NCI-H187 treated with DMSO at 0.1 percent for 48 hours (cell line): ENCODE measurements at regions not wholly inside any gene's neighbourhood (a gene's known extent, or its start where the extent isn't known, plus 50 kb on each side); places are given as distances from the start of the nearest gene placed in this dataset.
A peak's percentile ranks its signal among the peaks of the same experiment; 100 is the strongest.

Source experiments
- DNase-seq: peaks from one replicate; lab custom pipeline; 2025; lab: John Stamatoyannopoulos, UW

- no peak for DNase-seq
Measured at GRCh38 chr3:194993896-194994295, 277.1 kb downstream of the XXYLT1 start.

GRCh38 chr3:194994551-194994981 is 276.4 kb downstream of the XXYLT1 start:
- DNase-seq: no peak

- no peak for DNase-seq
Measured at GRCh38 chr3:194995334-194995733, 275.6 kb downstream of the XXYLT1 start.

GRCh38 chr3:194995922-194996321 is 275.0 kb downstream of the XXYLT1 start:
- no peak for DNase-seq

- no peak for DNase-seq
Measured at GRCh38 chr3:194996746-194997145, 274.2 kb downstream of the XXYLT1 start.

GRCh38 chr3:194998417-194998816 is 272.5 kb downstream of the XXYLT1 start:
- no peak for DNase-seq

- no peak for DNase-seq
Measured at GRCh38 chr3:194998948-194999347, 272.0 kb downstream of the XXYLT1 start.

GRCh38 chr3:194999491-194999890 is 271.5 kb downstream of the XXYLT1 start:
- no peak for DNase-seq

- no peak for DNase-seq
Measured at GRCh38 chr3:195001261-195001660, 269.7 kb downstream of the XXYLT1 start.

- DNase-seq: peak; percentile 25
Measured at GRCh38 chr3:195001961-195002861, 268.7 kb downstream of the XXYLT1 start.

- no peak for DNase-seq
Measured at GRCh38 chr3:195003006-195003892, 267.7 kb downstream of the XXYLT1 start.

GRCh38 chr3:195003893-195004289 is 267.1 kb downstream of the XXYLT1 start:
- DNase-seq: no peak

GRCh38 chr3:195004512-195005250 is 266.3 kb downstream of the XXYLT1 start:
- no peak for DNase-seq

- no peak for DNase-seq
Measured at GRCh38 chr3:195005251-195005620, 265.7 kb downstream of the XXYLT1 start.

GRCh38 chr3:195005759-195006510 is 265.0 kb downstream of the XXYLT1 start:
- DNase-seq: no peak

GRCh38 chr3:195007151-195007550 is 263.8 kb downstream of the XXYLT1 start:
- no peak for DNase-seq

GRCh38 chr3:195007766-195008165 is 263.2 kb downstream of the XXYLT1 start:
- no peak for DNase-seq

- no peak for DNase-seq
Measured at GRCh38 chr3:195008816-195009215, 262.1 kb downstream of the XXYLT1 start.

GRCh38 chr3:195009616-195010015 is 261.3 kb downstream of the XXYLT1 start:
- no peak for DNase-seq

GRCh38 chr3:195010551-195011100 is 260.3 kb downstream of the XXYLT1 start:
- DNase-seq: no peak

- DNase-seq: no peak
Measured at GRCh38 chr3:195011231-195011834, 259.6 kb downstream of the XXYLT1 start.
